Stimulated activated naive CD4-positive, alpha-beta T cell (primary cell): ENCODE measurements at regions not wholly inside any gene's neighbourhood (a gene's known extent, or its start where the extent isn't known, plus 50 kb on each side); places are given as distances from the start of the nearest gene placed in this dataset.

ENCODE experiments used
- DNase-seq, 6 experiments: peaks; one replicate each; lab custom pipeline; 2025; lab: John Stamatoyannopoulos, UW

- peak in 2 of 6 experiments; percentile 11 to 21 for DNase-seq
Observed at GRCh38 chrX:40167850-40168479, 70.2 kb upstream of the BCOR start.

GRCh38 chrX:40167233-40167849 lies 69.6 kb upstream of the BCOR start:
- peak in 1 of 6 experiments; percentile 7 for DNase-seq

- no peak for DNase-seq
Observed at GRCh38 chrX:40166582-40166981, 68.8 kb upstream of the BCOR start.

- DNase-seq: no peak
Observed at GRCh38 chrX:40165861-40166260, 68.1 kb upstream of the BCOR start.

- no peak for DNase-seq
Observed at GRCh38 chrX:40165206-40165605, 67.4 kb upstream of the BCOR start.

- DNase-seq: no peak
Observed at GRCh38 chrX:40164751-40165150, 67.0 kb upstream of the BCOR start.

GRCh38 chrX:40158036-40158706 lies 60.4 kb upstream of the BCOR start:
- DNase-seq: peak in 3 of 6 experiments; percentile 11 to 46 (median 23)

GRCh38 chrX:40157228-40158035 lies 59.7 kb upstream of the BCOR start:
- DNase-seq: no peak

- no peak for DNase-seq
Observed at GRCh38 chrX:40156470-40157227, 58.9 kb upstream of the BCOR start.

GRCh38 chrX:40155589-40156469 lies 58.1 kb upstream of the BCOR start:
- peak in 1 of 6 experiments; percentile 4 for DNase-seq

GRCh38 chrX:40154853-40155588 lies 57.3 kb upstream of the BCOR start:
- DNase-seq: peak in 1 of 6 experiments; percentile 7

- DNase-seq: no peak
Observed at GRCh38 chrX:40154250-40154852, 56.6 kb upstream of the BCOR start.

- peak in 4 of 6 experiments; percentile 37 to 60 (median 46) for DNase-seq
Observed at GRCh38 chrX:40153345-40154249, 55.8 kb upstream of the BCOR start.

- DNase-seq: no peak
Observed at GRCh38 chrX:40152741-40153344, 55.1 kb upstream of the BCOR start.

- DNase-seq: peak in 4 of 6 experiments; percentile 8 to 60 (median 18)
Observed at GRCh38 chrX:40152173-40152711, 54.5 kb upstream of the BCOR start.

- DNase-seq: no peak
Observed at GRCh38 chrX:40151211-40152172, 53.7 kb upstream of the BCOR start.
